ENCODE measurements at regions not wholly inside any gene's neighbourhood (a gene's known extent, or its start where the extent isn't known, plus 50 kb on each side); places are given as distances from the start of the nearest gene placed in this dataset.
"Not testable (repeated sequence)": the region's sequence is repeated elsewhere in the genome, so short reads cannot be mapped to it uniquely, and the experiment has no call there.

DNA sequence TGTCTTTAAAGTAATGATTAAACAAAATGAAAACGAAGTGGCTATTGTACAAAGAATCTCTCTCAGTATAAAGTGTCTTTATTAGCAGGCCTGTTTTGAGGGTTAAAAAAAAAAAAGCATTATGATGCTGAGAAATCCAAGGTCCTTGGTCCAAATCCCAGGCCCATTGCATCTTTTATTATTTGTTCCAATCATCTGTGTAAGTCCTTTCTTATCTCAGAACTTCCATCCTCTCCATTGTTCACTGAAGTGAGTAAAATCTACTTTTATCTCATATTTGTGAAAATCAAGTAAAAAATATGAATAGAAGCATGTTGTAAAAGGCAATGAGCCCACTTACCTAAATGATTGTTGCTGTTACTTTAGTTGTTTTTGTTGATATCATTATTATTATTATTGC lies 499.1 kb upstream of the JAG1 start:
- DNase-seq (ENCODE audit: low read depth in 2 of 2) = no peak

- no peak for DNase-seq (ENCODE audit: low read depth in 2 of 2)
Observed at GRCh38 chr20:11173916-11174315, 500.1 kb upstream of the JAG1 start.

DNA sequence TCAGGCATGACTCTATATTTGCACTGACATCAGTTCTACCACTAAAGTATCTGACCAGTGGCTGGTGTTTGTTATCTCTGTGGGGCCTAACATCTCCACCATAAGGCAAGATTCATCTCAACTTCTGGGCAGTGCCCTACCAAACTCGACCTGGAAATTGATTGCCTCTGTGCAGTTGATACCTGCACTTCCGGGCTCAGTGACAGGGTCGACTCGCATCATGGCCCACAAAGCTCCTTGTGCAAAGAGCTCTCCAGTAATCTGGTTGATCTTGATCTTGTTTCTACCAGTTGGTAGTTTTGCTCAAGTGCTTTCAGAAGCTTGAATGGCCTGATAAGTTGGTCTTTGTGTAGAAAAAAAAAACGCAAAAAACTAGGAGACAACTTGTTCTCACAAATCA lies 501.1 kb upstream of the JAG1 start:
- DNase-seq (ENCODE audit: low read depth in 2 of 2) = no peak

DNA sequence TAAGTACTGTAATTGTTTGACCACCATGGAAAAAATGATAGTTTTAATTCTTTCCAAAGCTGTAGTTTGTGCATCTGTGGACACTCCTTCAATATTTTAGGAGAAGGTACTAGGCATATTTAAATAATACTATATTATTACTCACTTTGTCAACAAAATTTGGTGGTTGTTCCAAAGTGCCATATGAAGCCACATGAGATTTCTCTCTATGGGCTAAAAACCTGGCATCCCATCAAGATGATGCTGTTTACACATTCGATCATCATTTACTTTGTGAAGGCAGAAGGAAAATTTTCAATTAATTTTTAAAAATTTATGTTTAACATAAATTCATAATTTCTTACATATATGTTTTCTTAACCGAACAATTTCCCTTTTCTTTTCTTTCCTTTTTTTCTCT lies 502.6 kb upstream of the JAG1 start:
- no peak for DNase-seq (ENCODE audit: low read depth in 2 of 2)

DNA sequence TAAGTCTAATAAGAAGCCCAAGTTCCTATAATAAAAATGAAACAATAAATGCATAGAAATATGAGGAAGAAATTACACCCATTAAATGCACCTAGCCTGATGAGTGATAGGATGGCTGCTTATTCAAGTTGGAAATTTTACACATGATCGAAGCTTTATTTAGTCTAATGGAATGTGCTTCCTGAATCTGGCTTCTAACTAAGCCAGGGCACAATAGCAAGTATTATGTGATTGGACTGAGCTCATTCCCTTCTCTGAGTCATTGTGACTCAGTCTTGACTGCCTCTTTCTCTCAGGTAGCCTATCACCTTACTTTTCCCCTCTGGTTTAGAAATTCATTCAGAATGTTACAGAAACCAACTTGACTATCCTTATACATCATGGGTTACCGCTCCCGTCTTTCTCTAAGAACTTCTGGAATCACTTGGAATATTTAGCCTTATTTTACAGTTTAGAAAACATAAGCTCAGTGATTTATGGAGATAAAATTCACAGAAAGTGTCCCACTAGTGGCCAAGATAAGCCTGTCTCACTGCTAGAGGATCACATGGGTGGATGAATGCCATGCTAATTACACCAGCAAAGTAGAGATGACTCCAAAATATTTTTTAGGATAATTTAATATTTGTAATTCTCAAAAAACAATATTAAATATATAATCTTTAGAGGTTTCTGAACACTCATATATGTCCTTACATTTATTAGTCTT lies 505.3 kb upstream of the JAG1 start:
- no peak for DNase-seq (ENCODE audit: low read depth in 2 of 2)

DNA sequence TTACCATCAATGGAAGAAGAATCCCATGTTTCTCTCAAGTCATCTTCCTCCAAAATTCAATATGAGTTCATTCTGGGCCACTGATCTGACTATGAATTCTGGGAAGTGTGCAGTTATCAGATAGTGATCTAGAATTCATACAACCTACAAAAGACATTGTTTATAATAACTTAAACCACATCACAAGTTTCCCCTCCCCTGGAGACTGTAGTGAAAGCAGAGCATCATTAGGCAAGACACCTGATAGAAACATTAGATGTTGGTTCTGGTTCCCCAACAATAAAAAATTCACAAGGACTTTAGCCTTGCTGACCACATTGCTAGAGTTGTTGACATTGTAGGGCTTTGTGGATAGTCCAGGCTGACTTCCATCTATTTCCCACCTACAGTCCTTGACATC lies 506.4 kb upstream of the JAG1 start:
- DNase-seq (ENCODE audit: low read depth in 2 of 2) = no peak

GRCh38 chr20:11181129-11181528 lies 507.3 kb upstream of the JAG1 start:
- not testable (repeated sequence) for DNase-seq (ENCODE audit: low read depth in 2 of 2)

- no peak for DNase-seq (ENCODE audit: low read depth in 2 of 2)
Observed at GRCh38 chr20:11181966-11182365, 508.2 kb upstream of the JAG1 start.

DNA sequence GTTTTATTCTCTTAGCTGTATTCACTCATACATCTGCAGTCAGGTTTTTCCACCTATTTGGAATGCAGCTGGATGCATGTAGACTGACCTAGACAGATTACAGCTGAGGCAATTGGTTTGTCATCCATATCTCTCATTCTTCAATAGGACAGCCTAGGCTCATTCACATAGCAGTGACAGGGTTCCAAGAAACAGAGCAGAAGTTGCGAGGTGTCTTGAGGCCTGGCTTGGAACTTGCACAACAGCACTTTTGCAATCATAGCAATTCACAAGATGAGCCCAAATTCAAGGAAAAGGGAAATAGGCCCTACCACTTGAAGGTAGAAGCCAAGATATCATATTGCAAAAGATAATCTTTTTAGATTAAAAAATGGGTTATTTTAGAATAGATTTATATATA lies 508.9 kb upstream of the JAG1 start:
- no peak for DNase-seq (ENCODE audit: low read depth in 2 of 2)

DNA sequence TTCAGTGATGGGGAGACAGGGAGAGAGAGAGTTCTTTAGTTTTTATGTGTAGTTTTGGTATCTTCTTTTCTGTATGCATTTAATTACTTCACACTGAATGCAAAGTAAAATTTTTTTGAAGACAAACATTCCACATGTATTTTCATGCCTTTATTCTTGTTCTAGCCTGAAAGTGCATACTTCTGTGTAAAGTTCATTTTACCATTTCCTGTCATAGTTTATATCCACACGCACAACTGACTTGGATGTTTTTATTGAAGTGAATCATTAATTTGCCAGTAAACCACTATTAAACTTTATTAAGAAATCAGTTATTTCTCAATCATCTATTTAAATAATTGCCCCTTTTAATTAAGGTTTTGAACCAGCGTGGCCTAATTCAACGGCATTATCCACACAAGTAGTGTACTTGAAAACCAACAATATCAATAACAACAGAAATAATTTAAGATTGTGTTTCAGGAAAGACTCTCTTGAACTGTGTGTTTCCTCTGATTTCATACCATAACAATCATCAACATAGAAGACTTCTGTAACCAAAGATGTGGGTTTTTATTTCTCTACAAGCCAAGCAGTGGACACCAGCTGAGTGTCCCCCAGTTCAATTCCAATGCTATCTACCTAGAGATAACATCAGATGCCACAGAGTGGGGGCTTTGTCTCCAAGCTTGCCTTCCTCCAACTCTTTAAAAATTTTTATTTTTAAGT lies 512.7 kb upstream of the JAG1 start:
- no peak for DNase-seq (ENCODE audit: low read depth in 2 of 2)

DNA sequence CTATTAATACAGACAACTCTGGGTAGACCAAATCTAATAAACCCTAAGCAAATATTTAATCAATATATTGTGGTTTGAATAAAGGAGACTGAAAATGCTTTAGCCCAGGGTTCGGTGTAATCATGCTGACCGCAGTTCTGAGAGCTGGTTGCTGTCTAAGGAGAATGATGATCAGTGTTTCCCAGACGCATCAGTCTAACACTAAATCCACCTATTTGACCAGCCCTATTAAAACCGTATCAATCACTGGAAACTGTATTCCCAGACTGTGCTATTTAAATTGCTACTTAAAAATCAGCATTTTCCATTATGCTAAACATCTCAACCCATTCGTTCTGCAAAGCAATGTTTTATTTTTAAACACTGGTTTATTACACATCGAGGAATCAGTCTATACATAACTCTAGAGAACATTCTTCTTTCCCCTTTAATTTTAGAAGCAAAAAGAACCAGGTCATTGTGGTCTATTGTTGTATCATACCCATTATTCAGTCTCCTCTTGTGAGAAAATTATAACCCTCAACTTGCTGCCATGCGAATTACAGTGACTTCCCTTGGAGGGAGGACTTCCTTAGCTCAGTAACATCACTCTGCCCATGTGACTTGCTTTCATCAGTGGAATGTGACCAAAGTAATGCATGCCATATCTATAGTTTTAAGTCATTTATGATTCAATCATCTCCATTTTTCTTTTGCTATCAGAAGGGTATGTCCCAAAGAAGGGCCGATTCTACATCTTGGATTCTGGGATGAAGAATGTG lies 515.2 kb upstream of the JAG1 start:
- DNase-seq (ENCODE audit: low read depth in 2 of 2) = no peak

- no peak for DNase-seq (ENCODE audit: low read depth in 2 of 2)
Observed at GRCh38 chr20:11190741-11191140, 516.9 kb upstream of the JAG1 start.

DNA sequence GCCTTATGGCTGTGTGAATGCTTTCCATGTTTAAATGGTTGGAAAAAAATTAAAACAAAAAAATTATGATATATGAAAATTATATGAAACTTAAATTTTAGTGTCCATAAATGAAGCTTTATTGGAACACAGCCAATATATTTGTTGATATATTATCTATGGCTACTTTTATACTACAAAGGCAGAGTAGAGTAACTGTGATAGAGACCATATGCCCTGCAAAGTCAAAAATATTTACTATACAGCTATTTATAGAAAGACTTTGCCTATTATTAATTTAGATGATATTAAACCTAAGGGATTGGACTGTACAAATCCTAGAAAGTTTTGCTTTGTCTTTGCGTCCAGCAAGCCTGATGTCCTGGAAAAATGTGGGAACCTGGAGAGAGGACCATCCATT lies 518.3 kb upstream of the JAG1 start:
- DNase-seq (ENCODE audit: low read depth in 2 of 2) = no peak

GRCh38 chr20:11193241-11193640 lies 519.4 kb upstream of the JAG1 start:
- DNase-seq (ENCODE audit: low read depth in 2 of 2) = no peak

GRCh38 chr20:11195169-11195568 lies 521.4 kb upstream of the JAG1 start:
- DNase-seq (ENCODE audit: low read depth in 2 of 2) = no peak

- DNase-seq (ENCODE audit: low read depth in 2 of 2) = no peak
Observed at GRCh38 chr20:11195899-11196558, 522.2 kb upstream of the JAG1 start.

DNA sequence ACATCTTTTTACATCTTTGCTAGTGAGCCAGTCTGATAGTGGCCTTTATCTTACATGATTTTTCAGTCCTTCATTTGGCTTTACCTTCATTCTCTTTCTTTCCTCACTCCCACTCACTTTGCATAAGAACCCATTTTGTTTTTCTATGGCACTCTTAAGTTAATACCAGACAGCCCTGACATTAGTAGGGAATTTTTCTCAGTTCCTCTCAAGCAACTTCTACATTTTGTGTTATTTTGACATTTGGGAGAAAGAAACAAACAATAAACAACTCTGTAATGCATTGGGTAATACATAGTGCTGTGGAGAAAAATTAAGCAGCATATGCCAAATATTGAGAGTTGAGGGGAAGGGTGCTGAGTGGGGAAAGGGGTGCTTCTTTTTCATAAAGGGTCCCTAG lies 524.1 kb upstream of the JAG1 start:
- no peak for DNase-seq (ENCODE audit: low read depth in 2 of 2)

GRCh38 chr20:11200423-11200822 lies 526.6 kb upstream of the JAG1 start:
- no peak for DNase-seq (ENCODE audit: low read depth in 2 of 2)

- peak in 1 of 2 donors; percentile 1 for DNase-seq (ENCODE audit: low read depth in 2 of 2)
Observed at GRCh38 chr20:11204926-11205768, 531.3 kb upstream of the JAG1 start.

GRCh38 chr20:11205769-11206362 lies 532.1 kb upstream of the JAG1 start:
- DNase-seq (ENCODE audit: low read depth in 2 of 2) = no peak
